Kasumi-1 (cell line): ENCODE measurements at regions not wholly inside any gene's neighbourhood (a gene's known extent, or its start where the extent isn't known, plus 50 kb on each side); places are given as distances from the start of the nearest gene placed in this dataset.

Experiments
- DNase-seq, 2 experiments: peaks; one replicate each; lab custom pipeline; 2025; lab: John Stamatoyannopoulos, UW

DNA sequence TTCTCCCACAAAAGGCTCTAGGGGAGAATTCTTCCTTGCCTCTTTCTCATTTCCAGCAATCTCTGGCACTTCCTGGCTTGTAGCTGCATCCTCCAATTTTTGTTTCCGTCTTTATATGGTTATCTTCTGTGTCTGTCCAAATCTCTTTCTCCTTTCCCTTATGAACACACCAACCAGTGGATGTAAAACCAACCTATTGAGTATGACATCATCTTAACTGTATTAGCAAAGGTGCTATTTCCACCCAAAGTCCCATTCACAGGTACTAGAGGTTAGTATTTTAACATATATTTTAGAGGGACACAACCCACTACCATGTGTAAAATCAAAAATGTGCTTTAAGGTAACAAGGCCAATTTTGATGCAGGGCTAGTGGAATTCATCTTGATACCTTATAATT lies 129.0 kb downstream of the RAP2A start:
- no peak for DNase-seq

DNA sequence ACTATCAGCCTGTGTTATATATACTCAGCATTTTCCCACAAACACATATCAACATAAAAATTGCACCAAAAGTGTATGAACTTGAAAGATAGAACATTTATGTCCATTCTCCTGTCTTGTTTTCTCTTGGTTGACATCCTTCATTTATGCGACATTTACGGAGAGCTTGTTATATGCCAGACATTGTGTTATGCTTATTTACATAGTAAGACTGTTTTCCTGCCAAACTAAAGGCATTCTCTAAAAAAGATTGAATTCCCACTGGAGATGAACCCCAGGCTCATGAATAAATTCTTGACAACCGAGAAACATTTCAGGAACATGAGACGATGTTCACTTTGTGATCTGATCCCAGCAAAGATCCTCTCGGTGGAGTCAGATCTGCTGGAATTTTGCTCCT lies 131.0 kb downstream of the RAP2A start:
- DNase-seq, result no peak

DNA sequence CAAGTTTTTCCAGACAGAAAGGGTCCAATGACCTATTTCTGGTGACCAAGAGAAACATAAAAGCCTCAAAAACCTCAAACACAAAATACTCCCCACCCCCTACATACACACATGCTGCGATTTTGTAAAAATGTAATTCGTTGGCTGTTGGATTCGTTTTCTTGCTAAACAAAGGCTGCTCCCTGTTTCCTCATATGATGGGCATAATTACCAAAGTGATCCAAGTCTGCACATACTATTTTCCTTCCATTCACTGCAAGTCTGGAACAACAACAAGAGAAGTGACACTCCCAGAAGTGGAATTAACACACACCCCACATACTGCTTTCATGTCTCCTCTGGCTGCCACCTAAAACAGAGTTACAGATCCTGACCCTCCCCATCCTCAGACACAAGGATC lies 131.9 kb downstream of the RAP2A start:
- DNase-seq, result no peak

DNA sequence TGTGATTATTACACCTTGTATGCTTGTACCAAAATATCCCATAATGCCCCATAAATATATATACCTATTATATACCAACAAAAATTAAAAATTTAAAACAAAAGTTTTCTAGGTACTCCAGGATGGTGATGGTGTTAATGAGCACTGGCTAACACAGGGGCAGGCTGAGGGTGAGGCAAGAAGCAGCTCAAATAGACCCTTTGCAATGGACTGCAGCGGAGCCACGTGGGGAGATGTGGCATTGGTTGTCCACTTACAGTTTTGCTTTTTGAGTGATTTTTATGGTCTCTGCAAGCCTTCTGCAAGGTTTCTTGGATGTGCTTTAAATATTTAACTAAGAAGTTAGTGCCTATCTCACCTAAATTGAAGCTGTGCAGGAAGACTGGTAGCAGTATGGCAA lies 132.9 kb downstream of the RAP2A start:
- DNase-seq, result no peak

DNA sequence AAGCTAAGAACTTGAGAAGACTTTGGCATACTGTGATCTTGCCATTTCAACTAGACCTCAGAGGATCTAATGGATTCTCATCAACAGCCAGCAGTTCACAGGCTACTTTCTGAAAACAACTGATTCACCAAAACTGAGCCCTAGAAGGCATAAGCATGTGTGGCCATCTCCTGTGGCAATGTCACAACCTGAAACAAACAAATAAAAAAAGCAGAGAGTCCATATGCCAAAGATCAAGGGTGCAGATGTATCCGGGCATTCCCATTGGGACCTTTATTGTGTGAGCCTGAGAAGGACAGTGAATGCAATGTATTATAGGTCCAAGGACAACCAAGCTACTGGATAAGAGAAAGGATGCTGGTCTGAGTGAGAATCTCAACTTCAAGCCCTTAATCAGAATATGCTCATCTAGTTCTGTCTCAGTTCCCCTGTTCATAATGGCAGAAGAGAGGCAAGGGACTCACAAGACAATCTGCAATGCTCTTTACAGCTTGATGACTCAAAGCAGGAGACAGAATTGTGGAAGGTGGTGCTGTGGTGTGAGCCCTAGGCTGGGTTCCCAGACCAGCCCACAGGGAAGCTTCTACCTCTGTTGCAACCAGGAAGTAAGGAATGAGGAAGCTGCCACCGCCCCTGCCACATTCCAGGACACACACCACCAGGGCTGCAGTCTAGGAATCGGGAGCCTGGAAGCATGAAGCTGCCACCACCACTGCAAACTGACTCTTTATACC lies 133.7 kb downstream of the RAP2A start:
- DNase-seq, result peak; percentile 8 to 38

DNA sequence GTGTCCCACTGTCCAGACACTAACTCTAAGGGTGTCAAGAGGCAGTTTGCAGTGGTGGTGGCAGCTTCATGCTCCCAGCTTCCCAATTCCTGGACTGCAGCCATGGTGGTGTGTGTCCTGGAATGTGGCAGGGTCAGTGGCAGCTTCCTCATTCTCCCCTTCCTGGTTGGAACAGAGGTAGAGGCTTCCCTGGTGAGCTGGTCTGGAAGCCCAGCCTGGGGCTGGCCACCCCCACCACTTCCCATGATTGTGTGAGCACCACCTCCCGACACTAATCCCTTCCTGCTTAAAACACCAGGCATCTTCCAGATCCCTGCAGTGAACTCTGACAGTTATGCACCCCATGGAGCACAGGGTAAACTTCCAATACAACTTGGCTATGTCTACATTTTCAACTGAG lies 134.9 kb downstream of the RAP2A start:
- no peak for DNase-seq

DNA sequence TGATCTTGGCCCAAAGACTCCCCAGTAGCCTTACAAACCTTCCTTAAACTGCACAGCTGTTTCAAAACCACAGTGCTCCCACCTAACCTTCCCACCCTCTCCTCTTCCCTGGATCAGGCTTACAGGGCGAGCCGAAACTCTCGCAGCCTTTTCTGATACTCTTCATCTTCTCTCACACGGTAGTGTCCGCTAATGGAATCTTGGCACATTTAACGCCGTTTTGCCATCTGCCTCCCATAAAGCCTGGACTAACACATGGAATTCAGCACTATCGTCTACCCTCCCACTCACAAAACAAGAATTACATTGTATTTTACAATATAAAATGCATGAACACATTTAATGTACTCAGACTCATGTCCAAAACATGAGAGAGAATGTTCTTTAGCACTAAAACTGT lies 135.9 kb downstream of the RAP2A start:
- DNase-seq, result no peak

DNA sequence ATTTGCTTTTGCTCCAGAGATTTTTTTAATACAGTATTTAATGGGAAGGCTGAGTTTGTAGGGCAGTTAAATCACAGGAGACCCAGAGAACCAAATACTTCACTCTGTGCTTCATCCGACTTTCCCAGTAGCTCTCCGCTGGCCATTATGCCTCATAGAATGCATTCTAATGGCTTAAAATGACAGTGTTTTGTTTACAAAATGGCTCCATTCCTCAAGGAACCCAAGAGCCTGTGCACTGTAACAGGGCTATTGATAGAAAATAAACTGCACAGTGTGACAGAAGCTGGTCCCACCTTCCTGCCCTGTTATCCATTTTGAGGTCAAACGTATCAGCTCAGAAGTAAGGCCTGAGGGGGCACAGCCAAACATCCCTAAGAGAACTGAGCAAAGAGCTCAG lies 136.5 kb downstream of the RAP2A start:
- DNase-seq, result no peak

DNA sequence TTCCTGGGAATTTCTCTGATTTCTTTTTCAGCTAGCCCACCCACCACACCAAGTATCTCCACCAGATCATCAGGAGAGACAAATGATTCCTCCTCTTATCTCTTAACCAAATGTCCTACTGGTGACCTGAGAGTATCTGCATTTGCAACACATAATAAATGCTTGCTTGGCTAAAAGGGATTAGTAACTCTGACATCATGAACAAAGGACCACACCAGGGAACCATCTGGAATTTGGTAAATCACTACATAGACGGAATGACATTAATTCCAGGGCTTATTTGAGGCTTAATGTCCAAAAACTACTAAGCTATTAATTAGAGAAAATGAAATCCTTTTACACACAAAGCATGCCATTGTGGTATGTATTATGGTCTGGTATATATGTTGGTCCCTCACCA lies 139.0 kb downstream of the RAP2A start:
- DNase-seq, result no peak

DNA sequence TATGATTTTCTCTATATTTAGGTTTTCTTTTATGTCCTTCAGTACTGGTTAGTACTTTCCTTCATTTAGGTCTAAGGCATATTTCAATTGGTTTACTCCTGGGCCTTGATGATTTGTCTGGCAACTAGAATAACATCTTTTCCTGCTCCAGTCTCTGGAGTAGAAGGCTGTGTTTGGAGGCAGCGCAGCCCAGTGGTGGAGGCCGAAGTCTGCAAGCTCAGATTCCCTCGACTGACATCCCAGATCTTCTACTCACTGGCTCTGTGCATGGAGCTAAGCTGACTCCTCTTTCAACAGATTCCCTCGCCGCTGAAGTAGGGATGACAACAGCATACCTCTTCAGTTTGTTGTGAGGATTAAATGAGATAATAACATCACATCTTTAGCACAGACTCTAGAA lies 141.0 kb downstream of the RAP2A start:
- DNase-seq, result peak; percentile 9 to 22

DNA sequence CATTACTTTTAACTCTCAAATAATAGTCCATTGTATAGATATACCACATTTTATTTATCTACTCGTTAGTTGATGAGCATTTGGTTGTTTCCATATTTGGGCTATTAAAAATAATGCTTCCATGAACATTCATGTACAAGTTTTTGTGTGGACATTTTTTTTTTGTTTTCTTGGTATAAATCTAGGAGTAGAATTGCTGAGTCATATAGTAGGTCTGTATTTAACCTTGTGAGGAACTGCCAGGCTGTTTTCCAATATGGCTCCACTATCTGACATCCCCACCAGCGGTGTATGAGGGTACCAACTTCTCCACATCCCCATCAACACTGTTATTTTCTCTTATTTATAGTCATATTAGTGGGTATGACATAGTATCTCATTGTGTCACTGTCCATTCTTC lies 143.1 kb downstream of the RAP2A start:
- DNase-seq, result no peak

DNA sequence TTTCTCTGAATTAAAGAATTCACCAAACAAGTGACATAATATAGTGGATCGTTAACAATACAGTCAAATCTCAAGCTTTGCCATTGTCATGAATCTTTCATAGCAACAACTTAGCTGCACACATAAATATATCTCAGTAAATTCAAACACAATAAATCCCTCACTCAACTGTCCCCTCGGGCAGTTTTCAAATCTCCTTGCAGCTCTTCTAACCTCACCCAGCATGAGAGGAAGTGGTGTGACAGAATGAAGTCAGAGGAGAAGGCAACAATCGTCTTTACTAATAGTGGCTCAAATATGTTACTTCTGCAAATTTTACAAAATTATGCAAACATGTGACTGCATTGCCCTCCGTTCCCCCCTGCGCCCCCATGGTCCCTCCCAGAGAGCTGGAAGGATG lies 148.2 kb downstream of the RAP2A start:
- peak; percentile 72 to 83 for DNase-seq

DNA sequence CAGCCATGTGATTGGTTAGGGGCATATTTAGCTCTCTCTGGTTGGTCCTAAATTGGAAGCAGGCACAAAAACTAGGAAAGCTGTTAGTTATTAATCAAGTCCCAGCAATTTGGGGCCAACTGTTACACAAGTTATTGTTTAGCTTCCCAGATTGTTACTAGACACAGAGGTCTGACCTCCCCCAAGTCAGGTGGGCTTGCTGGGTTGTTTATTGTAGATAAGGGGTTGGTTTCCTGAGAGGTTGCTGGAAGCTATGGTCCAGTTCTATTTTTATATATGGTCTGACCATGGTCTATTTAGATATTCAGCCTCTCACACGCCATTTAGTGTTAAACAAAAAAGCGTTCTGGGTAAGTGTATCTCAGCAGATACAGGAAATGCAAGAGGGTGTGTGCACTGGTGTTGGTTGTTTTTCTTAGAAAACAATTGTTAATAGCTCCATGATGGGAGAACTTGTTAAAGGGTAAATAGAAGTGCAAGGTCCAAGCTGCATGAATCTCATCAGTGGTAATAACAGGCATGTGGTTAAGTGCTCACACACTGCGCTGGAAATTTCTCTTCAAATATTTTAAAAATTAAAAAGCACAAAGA lies 150.0 kb downstream of the RAP2A start:
- DNase-seq, result no peak

DNA sequence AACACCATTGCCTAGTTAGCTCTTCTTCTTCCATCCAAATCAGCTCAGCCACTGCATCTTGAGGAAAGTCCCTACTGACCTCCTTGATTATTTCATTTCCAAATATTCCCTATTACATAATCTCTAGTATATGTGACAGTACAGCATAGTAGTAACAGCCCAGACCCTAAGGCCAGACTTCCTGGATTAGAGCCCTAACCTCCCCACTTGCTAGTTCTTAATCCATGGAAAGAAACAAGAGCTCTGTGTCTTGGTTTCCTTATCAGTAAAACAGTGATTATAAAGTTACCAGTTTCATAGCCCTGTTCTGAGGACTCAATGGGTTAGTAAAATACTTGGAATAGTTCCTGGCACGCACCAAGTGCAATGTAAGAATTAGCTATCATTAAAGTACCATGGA lies 153.0 kb downstream of the RAP2A start:
- DNase-seq, result no peak

DNA sequence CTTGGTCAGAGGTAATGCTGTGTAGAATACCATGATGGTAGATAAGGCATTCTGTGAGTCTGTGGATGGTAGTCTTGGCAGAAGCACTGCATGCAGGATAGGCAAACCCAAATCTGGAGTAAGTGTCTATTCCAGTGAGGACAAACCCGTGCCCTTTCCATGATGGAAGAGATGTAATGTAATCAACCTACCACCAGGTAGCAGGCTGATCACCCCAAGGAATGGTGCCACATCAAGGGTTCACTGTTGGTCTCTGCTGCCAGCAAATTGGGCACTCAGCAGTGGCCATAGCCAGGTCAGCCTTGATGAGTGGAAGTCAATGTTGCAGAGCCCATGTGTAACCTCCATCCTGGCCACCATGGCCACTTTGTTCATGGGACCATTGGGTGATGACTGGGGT lies 155.0 kb downstream of the RAP2A start:
- no peak for DNase-seq

DNA sequence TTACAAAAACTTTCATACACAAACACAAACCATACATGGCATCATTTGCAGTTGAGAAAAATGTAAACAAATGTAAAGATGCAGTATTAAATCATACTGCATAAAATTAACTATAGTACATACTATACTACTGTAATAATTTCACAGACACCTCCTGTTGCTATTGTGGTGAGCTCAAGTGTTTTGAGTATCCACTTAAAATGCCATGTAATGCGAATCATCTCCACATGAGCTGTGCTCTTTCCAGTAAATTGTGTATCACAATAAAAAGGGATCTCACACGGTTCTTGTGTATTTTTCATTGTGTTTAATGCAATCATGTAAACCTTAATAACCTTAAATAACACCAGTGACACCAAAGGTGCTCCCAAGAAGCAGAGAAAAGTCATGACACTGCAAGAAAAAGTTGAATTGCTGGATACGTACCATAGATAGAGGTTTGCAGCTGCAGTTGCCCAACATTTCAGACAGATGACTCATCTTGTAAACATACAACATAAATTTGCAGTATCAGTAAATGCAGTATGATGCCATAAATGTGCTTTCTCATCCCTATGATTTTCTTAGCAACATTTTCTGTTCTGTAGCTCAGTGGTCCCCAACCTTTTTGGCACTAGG lies 166.6 kb downstream of the RAP2A start:
- DNase-seq, result no peak

DNA sequence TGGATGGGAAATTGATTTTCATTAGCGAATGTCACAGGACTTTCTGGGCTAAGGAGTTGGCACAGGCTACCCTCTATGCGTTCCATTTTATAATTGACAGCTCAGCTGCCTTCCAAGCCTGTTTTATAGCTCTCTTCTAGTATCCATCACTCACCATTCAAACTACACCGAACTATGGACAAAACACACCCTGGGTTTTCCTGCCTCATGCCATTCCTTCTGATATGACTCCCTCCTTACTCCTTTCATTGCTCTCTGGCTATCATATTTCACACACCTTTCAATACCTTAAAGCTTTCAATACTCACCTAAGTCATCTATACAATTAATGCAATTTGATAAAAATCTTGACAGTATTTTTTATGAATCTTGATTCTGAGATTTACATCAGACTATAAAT lies 181.3 kb downstream of the RAP2A start:
- DNase-seq, result no peak

DNA sequence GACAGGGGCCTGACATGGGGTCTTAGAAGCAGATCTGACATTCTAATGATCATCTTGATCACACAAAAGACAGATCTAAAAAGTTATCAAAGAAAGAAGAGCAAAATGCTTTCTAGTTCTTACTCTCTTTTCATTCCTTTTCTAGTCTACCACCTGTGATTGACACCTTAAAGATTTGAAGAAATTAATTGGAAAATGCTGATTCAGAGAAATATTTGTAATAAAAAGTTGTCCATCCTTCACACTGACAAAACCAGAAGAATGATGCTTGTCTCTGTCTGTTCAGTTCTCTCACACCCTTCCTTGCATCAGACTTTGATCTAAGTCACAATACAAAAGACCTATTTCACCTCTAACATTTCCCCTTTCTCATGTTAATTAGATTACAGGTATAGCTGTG lies 182.4 kb downstream of the RAP2A start:
- no peak for DNase-seq

DNA sequence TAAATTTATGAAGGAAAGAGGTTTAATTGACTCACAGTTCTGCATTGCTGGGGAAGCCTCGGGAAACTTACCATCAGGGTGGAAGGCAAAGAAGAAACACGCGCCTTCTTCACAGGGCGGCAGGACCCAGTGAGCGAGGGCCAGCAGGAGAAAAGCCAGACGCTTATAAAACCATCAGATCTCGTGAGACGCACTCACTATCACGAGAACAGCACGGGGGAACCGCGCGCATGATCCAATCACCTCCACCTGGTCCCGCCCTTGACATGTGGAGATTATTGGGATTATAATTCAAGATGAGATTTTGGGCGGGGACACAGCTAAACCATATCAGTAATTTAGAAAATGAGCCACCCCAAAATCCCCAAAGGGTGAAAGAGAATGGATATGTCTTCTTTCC lies 187.1 kb downstream of the RAP2A start:
- DNase-seq, result no peak

DNA sequence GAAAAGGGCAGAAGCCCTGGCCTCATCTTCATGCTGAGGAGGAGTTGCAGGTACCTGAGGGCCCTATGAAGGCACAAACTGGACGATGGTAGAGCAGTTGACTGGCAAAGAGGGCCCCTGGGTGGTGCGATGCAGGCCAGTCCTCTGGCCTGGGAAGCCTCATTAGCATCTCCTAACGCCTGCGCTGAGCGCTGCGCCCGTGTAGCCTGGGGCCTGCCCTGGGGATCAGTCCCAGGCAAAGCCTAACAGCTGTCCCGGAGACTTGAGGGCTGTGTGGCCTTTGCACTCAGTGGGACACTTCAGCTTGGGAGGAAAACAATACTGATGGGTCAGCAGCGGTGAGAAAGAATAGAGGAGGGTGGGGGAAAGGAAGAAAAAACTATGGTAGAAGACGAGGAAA lies 187.7 kb downstream of the RAP2A start:
- no peak for DNase-seq

DNA sequence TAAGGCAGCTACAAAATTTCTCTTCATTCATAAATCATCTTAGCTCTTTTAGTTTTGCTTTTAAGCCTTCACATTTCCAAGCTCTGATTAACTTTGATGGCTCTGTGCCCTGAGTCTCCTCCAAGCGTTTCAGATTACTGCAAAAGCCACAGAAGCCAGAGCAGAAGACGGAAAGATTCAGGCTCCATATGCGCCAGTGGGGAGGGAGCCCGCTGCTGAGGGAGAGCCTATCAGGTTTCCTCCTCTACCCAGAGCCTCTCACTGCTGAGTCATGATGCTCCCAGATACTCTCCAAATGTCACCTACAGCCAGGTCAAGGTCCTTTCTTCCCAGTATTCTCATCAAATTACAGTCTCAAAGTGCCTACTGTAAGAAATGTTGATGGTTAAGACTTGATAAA lies 193.6 kb downstream of the RAP2A start:
- DNase-seq, result no peak

DNA sequence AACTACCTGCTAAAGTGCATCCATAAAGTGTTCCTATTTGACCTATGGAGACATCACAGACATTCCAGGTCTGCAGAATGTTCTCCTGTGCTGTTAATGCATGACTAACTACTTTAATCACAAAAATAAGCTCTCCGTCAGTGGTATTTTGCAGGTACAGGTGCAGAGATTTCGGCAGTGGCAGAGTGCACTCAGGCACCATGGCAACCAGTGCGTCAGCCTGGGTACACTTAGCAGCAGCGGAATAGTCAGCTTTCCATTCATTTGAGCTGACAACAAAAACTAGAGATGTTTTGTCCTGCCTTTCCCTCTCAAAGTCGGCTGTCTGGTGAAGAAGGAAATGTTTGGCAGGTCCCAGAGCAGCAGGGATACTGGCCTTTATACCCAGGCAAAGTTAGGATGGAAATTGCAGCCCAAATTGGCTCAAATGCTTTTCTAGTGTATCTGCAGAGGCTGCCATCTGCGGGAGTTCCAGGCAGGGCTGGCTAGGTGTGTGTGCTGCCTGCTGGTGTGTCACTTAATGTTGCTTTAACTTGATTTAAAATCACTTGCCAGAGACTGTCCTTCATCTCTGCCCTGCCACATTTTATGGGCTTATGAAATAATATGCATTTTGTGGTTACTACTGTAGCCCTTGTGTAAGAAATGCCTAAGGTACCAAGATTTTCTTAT lies 195.8 kb downstream of the RAP2A start:
- DNase-seq, result no peak

DNA sequence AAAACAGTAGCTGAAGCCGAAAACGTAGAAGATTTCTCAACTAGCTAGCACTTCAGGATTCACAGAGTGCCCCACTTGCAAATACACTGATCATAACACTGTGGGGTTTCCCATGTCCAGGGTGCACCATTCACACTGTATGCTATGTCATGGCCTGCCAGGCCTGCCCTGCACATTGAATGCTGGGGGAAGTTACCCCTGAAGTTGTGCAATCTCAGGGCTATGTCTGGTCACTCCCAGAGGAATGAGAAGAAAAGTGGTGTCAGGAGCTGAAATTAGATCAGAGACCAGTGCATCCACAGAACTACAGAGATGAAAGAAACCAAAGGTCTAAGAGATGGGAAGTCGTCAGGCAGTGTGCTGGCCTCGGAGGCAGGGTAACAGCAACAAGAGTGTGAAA lies 196.8 kb downstream of the RAP2A start:
- DNase-seq, result no peak
